AG09319 (cell line): ENCODE measurements at regions not wholly inside any gene's neighbourhood (a gene's known extent, or its start where the extent isn't known, plus 50 kb on each side); places are given as distances from the start of the nearest gene placed in this dataset.
"Not testable (repeated sequence)": the region's sequence is repeated elsewhere in the genome, so short reads cannot be mapped to it uniquely, and the experiment has no call there.

Experiments used
- DNase-seq: peaks from one replicate; pipeline ENCODE4 v3.0.0-alpha.2; 2010; ENCODE audit warnings: low read depth; ENCODE audit errors: extremely low read depth
- CTCF ChIP-seq: IDR thresholded peaks from 2 replicates; pipeline ENCODE4 v1.5.1; 2011; ENCODE audit warnings: low read depth, mild to moderate bottlenecking, inconsistent platforms, low read length, moderate library complexity

GRCh38 chr15:81807186-81807585, 238.6 kb downstream of the MEX3B start:
- no peak for DNase-seq
- no peak for TF ChIP-seq CTCF

- DNase-seq, result no peak
- TF ChIP-seq CTCF, result no peak
Observed at GRCh38 chr15:81795899-81796298, 249.9 kb downstream of the MEX3B start.

GRCh38 chr15:81792646-81793045, 253.2 kb downstream of the MEX3B start:
- no peak for DNase-seq
- TF ChIP-seq CTCF, result no peak

- not testable (repeated sequence) for DNase-seq
Observed at GRCh38 chr15:81791322-81791721, 254.5 kb downstream of the MEX3B start.

GRCh38 chr15:81789403-81789802, 256.4 kb downstream of the MEX3B start:
- DNase-seq, result no peak
- TF ChIP-seq CTCF, result no peak

- no peak for DNase-seq
- no peak for TF ChIP-seq CTCF
Observed at GRCh38 chr15:81786776-81787175, 259.0 kb downstream of the MEX3B start.

DNA sequence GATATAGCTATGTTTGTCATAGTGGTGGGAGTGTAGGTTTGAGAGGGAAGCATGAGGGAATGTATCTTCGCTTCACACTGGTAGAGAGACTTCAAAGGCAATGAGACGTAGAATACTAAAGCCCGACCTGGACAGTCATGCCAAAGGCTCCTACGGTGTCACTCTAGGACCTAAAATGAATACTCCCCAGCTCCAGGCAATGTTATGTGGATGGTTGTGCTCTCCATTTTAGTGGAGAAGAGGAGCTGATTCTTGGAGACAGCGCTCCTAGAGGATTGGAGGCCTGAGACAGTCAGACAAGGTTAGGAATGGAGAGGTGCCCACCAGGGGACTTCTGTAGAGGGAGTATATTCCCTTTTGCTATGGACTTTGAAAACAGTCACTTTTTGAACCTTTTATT, 260.1 kb downstream of the MEX3B start:
- no peak for DNase-seq
- no peak for TF ChIP-seq CTCF

GRCh38 chr15:81785181-81785580, 260.6 kb downstream of the MEX3B start:
- TF ChIP-seq CTCF, result no peak

More at GRCh38 chr15:81785181-81785580, 260.6 kb downstream of the MEX3B start:
- no peak for DNase-seq
